ENCODE measurements at regions not wholly inside any gene's neighbourhood (a gene's known extent, or its start where the extent isn't known, plus 50 kb on each side); places are given as distances from the start of the nearest gene placed in this dataset.

- no peak for DNase-seq
Measured at GRCh38 chr10:111756217-111757061, 427.1 kb downstream of the GPAM start.

DNA sequence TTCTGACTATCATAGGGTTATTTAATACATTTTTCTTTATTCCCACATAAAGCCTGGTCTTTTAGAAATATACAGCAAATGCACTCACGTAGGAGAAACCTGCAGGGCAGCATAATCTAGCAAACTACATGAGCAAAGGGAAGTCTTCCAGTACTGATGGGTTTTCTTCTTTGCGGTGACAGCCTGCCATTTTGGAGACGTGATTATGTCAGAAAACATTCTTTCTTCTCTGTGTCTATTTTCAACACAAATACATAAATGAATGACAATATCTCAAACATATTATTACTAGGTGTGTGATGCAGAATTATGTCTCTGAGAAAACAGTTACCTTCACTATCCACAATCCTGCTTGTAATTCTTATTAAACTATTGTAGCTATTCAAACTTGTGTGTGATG, 425.0 kb downstream of the GPAM start:
- no peak for DNase-seq

DNA sequence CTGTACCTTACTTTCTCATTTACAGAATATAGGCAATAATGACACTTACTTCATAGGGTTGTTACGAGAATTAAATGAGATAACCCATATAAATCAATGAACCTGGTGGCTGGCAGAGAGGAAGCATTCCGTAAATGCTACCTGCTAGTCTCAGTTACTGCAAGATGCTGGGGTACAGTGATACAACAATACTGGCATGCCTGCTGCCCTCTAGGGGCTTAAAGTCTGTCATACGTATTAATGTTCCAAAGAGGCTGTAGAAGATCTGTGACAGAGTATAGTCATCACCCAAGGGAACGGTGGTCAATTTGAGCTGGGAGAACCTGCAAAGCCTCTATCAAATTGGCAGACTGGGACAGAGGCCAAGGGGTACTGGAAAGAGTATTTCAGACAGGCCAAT, 421.5 kb downstream of the GPAM start:
- no peak for DNase-seq

DNA sequence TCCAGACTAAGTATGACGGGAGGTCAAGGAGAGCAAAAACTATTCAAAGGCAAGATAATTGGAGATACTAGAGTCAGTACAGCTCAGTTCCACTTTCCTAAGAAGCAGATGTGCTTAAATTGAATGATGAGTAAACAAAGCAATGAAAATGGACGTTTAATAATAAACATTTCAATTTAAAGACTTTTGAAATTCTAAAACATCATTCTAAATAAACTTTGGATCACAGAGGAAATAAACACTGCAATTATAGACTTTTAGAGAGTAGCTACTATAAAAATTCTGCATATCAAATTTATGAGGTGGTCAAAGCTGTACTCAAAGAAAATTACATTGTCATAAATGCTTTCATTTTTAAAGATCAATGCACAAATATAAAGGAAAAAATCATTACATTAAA, 418.3 kb downstream of the GPAM start:
- no peak for DNase-seq

DNA sequence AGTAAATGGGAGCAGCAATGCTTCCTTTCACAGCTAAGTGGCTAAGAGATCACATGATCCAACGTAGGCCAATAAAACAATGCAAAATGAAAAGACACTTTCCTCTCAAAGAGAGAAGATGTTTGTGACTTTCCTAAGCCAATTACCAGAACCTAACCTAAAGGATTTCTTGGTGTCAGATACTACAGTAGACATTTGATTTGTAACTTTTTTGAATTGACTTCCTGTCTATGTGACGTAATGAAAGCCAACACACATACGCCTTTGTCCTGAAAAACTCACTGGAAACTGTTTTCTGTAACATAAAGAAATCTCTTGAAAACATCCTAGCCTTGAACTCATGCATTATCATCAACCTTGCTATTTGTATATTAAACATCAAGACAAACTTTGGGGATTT, 417.1 kb downstream of the GPAM start:
- DNase-seq = no peak

DNA sequence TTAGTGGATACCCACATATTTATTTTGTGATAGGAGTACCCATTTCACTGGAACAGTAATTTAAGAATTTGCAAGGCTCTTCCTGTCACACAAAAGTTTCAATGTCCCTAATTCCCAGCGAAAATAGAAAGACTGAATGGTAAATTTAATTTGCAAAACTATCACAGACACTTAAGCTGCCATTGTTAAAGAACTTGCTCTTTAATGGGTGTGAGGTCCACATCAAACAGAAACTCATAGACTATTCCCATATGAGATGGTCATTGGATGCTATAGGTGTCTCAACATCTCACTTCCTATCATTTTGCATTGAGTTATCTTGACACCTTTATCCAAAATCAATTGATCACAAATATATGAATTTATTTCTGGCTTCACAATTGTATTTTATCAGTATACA, 415.9 kb downstream of the GPAM start:
- no peak for DNase-seq

DNA sequence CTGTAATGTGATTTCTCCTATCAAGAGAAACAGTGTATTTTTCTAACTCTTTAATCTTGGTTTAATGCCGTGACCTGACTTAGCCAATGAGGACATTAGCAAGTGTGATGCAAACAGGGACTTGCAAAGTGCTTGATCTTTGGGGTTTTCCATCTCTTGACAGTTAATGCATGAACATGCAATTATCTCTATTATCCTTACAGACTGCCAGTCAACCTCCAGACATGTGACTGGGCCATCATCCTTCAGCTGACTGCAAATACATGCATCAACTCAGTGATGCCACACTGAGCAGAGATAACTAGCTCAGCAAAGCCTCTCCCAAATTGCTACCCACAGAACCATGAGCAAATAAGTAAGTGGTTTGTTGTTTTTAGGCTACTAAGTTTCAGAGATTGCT, 409.6 kb downstream of the GPAM start:
- no peak for DNase-seq

DNA sequence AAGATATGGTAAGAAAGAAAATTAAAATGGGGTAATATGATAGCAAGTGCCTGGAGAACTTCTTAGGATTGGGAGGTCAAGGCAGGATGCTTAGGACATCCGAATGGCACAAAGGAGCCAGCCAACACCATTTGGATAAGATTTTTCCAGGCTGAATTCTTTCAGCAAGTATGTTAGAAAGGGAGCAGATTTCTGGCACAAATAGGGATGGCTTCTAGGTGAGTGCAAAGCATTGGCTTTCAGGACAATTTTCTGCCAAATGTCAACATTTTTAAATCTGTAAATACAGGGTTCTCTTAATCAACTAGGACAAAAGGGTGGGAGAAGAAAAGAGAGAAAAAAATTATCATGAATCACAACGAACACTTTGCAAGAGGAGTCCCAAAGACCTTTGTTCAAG, 409.1 kb downstream of the GPAM start:
- DNase-seq = no peak

DNA sequence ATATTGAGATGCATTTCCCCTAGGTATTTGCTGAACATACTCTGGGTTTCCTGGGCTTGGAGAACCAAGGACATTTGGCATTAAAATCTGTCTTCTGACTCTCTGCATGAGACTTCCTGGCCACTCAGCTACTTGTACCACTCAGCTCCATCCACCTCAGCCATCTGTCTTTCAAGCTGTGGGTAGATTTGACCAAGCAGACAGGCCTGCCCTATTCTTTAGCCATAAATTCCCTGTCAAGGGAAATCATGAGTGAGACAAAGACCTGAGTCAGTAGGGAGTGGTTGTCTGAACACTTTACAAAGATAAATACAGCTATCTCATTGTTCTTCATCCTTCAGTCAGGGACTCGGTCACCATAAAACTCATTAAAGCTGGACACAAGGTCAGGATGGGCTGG, 399.1 kb downstream of the GPAM start:
- DNase-seq = no peak

GRCh38 chr10:111784946-111785465, 398.6 kb downstream of the GPAM start:
- no peak for DNase-seq

- no peak for DNase-seq
Measured at GRCh38 chr10:111785921-111786320, 397.6 kb downstream of the GPAM start.

- DNase-seq = no peak
Measured at GRCh38 chr10:111789821-111790220, 393.7 kb downstream of the GPAM start.

GRCh38 chr10:111801841-111802240, 381.7 kb downstream of the GPAM start:
- DNase-seq = no peak

DNA sequence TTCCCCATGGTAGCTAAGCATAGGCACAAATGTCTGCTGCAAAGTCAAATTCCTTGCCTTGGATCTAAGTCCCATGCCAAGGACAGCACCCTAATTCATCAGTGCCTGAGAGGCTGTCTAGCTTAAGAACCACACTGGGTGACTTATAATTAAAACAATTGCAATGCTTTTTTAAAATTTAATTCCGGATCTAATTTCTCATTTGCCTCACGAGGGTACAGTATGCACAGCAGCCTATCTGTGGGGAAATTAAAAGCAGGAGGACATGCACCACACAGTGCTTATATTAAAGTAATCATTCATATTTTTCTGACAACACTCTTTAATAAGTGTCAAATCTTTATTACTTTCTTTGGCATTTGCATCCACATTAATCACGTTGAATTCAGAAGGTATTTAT, 378.8 kb downstream of the GPAM start:
- no peak for DNase-seq

GRCh38 chr10:111811517-111811916, 372.0 kb downstream of the GPAM start:
- DNase-seq = no peak

DNA sequence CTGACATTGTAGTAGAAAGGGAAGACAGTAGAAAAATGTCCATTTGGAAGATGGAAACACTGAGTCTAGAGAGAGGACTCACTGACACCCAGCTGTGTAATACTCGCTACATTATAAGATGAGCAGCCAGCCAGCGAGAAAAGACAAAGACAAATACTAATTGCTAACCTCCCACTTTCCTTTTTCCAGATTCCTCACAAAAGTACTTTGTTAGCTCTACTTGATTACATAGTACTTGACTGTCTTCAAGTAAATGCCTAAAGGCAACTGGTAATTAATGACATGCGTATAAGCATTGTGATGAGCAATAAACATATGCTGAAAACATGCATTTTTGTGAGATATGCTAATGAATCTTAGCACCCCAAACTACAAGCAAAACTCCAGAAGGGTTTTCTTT, 363.1 kb downstream of the GPAM start:
- DNase-seq = no peak

GRCh38 chr10:111821871-111822270, 361.7 kb downstream of the GPAM start:
- no peak for DNase-seq

GRCh38 chr10:111822661-111823060, 360.9 kb downstream of the GPAM start:
- DNase-seq = no peak

GRCh38 chr10:111824128-111824527, 359.4 kb downstream of the GPAM start:
- no peak for DNase-seq

- DNase-seq = no peak
Measured at GRCh38 chr10:111830359-111830758, 353.2 kb downstream of the GPAM start.

- no peak for DNase-seq
Measured at GRCh38 chr10:111831058-111831457, 352.5 kb downstream of the GPAM start.

DNA sequence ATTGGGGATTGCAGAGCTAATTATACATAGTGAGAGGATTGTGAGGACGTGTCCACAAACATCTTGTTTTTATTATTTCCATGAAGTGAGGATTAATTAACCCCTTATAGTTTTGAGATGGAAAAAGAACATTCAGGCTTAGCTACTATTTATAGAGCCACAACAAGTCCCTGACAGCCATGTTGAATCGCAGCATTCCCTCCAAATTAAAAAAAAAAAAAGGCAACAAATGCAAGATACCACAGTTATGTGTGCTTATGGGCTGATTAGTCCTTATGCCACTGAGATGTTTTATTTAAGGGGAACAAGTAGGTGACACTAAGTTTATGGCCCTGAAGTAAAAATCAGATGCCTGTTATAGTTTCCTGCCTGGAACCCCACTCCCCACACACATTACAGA, 350.3 kb downstream of the GPAM start:
- no peak for DNase-seq

- DNase-seq = no peak
Measured at GRCh38 chr10:111835574-111835973, 348.0 kb downstream of the GPAM start.

DNA sequence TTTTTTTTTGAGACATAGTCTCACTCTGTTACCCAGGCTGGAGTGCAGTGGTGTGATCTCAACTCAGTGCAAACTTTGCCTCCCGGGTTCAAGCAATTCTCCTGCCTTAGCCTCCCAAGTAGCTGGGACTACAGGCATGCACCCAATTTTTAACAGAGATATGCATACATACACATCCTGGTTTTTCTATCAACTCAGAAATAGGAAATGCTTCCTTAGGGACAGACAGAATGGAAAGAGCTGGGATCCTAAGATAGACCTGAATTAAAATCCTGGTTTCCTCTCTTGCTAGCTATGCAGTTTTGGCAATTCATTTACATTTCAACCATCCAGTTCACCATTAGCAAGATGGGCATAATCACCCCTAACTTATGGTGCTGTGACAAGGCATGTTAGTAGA, 347.5 kb downstream of the GPAM start:
- DNase-seq = no peak

DNA sequence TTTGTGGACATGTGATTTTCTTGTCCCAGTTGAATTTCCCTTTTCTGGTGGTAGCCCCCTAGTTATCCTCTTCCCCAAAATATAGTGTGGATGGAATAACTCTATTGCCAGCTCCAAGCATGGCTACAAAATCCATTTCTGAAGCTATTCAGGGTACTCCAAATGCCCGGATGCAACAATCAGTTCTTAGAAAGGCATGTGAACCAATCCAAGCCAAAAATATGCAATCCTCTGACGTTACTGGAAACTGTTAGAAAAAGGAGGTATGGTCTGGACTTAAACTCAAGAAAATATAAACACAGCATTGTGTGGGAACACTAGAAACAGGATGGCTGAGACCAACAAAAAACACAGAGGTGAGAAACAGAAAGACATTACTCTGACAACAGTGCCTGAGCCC, 347.0 kb downstream of the GPAM start:
- DNase-seq = no peak
